ENCODE measurements at regions not wholly inside any gene's neighbourhood (a gene's known extent, or its start where the extent isn't known, plus 50 kb on each side); places are given as distances from the start of the nearest gene placed in this dataset.

GRCh38 chr7:85596827-85597226 is 410.0 kb upstream of the SEMA3D start:
- TF ChIP-seq CTCF (IDR thresholded peaks at IDR 0.05 in 2 of 3, conservative IDR thresholded peaks at IDR 0.05 in 1 of 3; ENCODE audit: borderline replicate concordance in 1 of 3, insufficient read depth in 1 of 3, low read depth in 2 of 3, low read length in 2 of 3) (no peak), POLR2AphosphoS5 (IDR thresholded peaks at IDR 0.05; ENCODE audit: low read depth, low read length) (no peak), RAD21 (IDR thresholded peaks at IDR 0.05; ENCODE audit: low read depth) (no peak), REST (IDR thresholded peaks at IDR 0.05; ENCODE audit: low read depth) (no peak), POLR2A (IDR thresholded peaks at IDR 0.05; ENCODE audit: borderline replicate concordance, extremely low read depth, insufficient read depth, insufficient read length) (no peak), SIN3A (IDR thresholded peaks at IDR 0.05; ENCODE audit: low read depth) (no peak)
